GM23338 (cell line): ENCODE measurements at regions not wholly inside any gene's neighbourhood (a gene's known extent, or its start where the extent isn't known, plus 50 kb on each side); places are given as distances from the start of the nearest gene placed in this dataset.
A peak's percentile ranks its signal among the peaks of the same experiment; 100 is the strongest.

Experiments
- ATAC-seq: fragments of 200-7000 bp; cut with Tn5 transposase; 3 replicates; pipeline ENCODE4 v1.9.1; 2020
- DNase-seq: peaks from one replicate; pipeline ENCODE4 v3.0.0-alpha.2; 2015; ENCODE audit warnings: low spot score
- H2AFZ ChIP-seq: fragments of 200-600 bp; sonication (generic); 2 replicates; pipeline ENCODE4 v1.8.0; 2016; ENCODE audit warnings: antibody characterized with exemption, mild to moderate bottlenecking, moderate library complexity
- H3F3A ChIP-seq: fragments of 200-600 bp; sonication (generic); replicated peaks from 2 replicates; pipeline ENCODE4 v1.8.0; 2017; ENCODE audit warnings: antibody characterized with exemption, mixed run types, low read depth
- H3K27ac ChIP-seq: fragments of 200-600 bp; sonication (generic); 2 replicates; pipeline ENCODE4 v1.6.1; 2016; ENCODE audit warnings: low read depth
- H3K27me3 ChIP-seq: fragments of 200-600 bp; sonication (generic); 2 replicates; pipeline ENCODE4 v1.8.0; 2016; ENCODE audit warnings: mild to moderate bottlenecking, mixed run types, moderate library complexity; ENCODE audit not compliant: insufficient read depth
- H3K36me3 ChIP-seq: fragments of 200-600 bp; sonication (generic); 2 replicates; pipeline ENCODE4 v1.8.0; 2016; ENCODE audit warnings: mild to moderate bottlenecking; ENCODE audit not compliant: insufficient read depth
- H3K4me1 ChIP-seq: fragments of 200-600 bp; sonication (generic); 2 replicates; pipeline ENCODE4 v1.8.0; 2016; ENCODE audit warnings: mild to moderate bottlenecking, moderate library complexity; ENCODE audit not compliant: insufficient read depth
- H3K4me2 ChIP-seq: fragments of 200-600 bp; sonication (generic); 2 replicates; pipeline ENCODE4 v1.7.1; 2017; ENCODE audit warnings: mixed run types
- H3K4me3 ChIP-seq: fragments of 200-600 bp; sonication (generic); 2 replicates; pipeline ENCODE4 v1.6.1; 2016; ENCODE audit warnings: mixed run types
- H3K79me2 ChIP-seq: fragments of 200-600 bp; sonication (generic); replicated peaks from 2 replicates; pipeline ENCODE4 v1.8.0; 2017; ENCODE audit warnings: mild to moderate bottlenecking; ENCODE audit not compliant: insufficient read depth
- H3K9me2 ChIP-seq: fragments of 200-600 bp; sonication (generic); 2 replicates; pipeline ENCODE4 v1.8.0; 2017; ENCODE audit not compliant: insufficient read depth
- H4K20me1 ChIP-seq: fragments of 200-600 bp; sonication (generic); replicated peaks from 2 replicates; pipeline ENCODE4 v1.8.0; 2017; ENCODE audit warnings: mild to moderate bottlenecking; ENCODE audit not compliant: insufficient read depth
- H3K27ac Mint-ChIP-seq: 2 replicates; pipeline ENCODE4 v1.8.0; 2020; ENCODE audit warnings: inconsistent platforms, mild to moderate bottlenecking, moderate library complexity, mixed read lengths
- H3K27me3 Mint-ChIP-seq: 3 replicates; pipeline ENCODE4 v1.8.0; 2022; ENCODE audit warnings: low read depth, mild to moderate bottlenecking, moderate library complexity, mixed read lengths, inconsistent platforms; ENCODE audit not compliant: insufficient read depth, poor library complexity
- H3K36me3 Mint-ChIP-seq: 3 replicates; pipeline ENCODE4 v1.8.0; 2021; ENCODE audit warnings: low read depth, mild to moderate bottlenecking, inconsistent platforms, moderate library complexity, mixed read lengths
- H3K4me1 Mint-ChIP-seq: 3 replicates; pipeline ENCODE4 v1.8.0; 2020; ENCODE audit warnings: mild to moderate bottlenecking, inconsistent platforms, mixed read lengths
- H3K4me3 Mint-ChIP-seq: 3 replicates; pipeline ENCODE4 v1.8.0; 2021; ENCODE audit warnings: moderate library complexity, mild to moderate bottlenecking, inconsistent platforms, mixed read lengths
- H3K9me3 Mint-ChIP-seq: 3 replicates; pipeline ENCODE4 v1.8.0; 2020; ENCODE audit warnings: moderate library complexity, mild to moderate bottlenecking, inconsistent platforms, mixed read lengths
- CREB1 ChIP-seq: fragments of 250-450 bp; sonication (Bioruptor Pico); IDR thresholded peaks from 2 replicates; pipeline ENCODE4 v1.5.0; 2020; ENCODE audit warnings: low read depth, mild to moderate bottlenecking, moderate library complexity
- EZH2 ChIP-seq: fragments of 200-600 bp; sonication (generic); IDR thresholded peaks from one replicate; pipeline ENCODE4 v1.8.0; 2017; ENCODE audit warnings: antibody characterized with exemption, mild to moderate bottlenecking, low read depth; ENCODE audit not compliant: unreplicated experiment
- EZH2phosphoT487 ChIP-seq: fragments of 200-600 bp; sonication (generic); IDR thresholded peaks from one replicate; pipeline ENCODE4 v1.8.1; 2018; ENCODE audit warnings: antibody characterized with exemption; ENCODE audit not compliant: unreplicated experiment
- JUNB ChIP-seq: IDR thresholded peaks from one replicate; pipeline ENCODE4 v1.6.1; 2016; ENCODE audit warnings: antibody characterized with exemption; ENCODE audit not compliant: unreplicated experiment
- POLR2AphosphoS5 ChIP-seq: IDR thresholded peaks from 2 replicates; pipeline ENCODE4 v1.6.1; 2016; ENCODE audit warnings: antibody characterized with exemption, low read depth
- STAT1 ChIP-seq: IDR thresholded peaks from one replicate; pipeline ENCODE4 v1.6.1; 2016; ENCODE audit warnings: antibody characterized with exemption; ENCODE audit not compliant: unreplicated experiment
- ZNF114 ChIP-seq: fragments of 250-450 bp; sonication (Bioruptor Pico); IDR thresholded peaks from 2 replicates; pipeline ENCODE4 v1.5.0; 2020; ENCODE audit warnings: mild to moderate bottlenecking, moderate library complexity
- ZNF331 ChIP-seq: fragments of 250-450 bp; sonication (Bioruptor Pico); IDR thresholded peaks from 2 replicates; pipeline ENCODE4 v1.5.0; 2020; ENCODE audit warnings: low read depth, mild to moderate bottlenecking, moderate library complexity
- TF ChIP-seq, protein P1 (sequence below): IDR thresholded peaks from 2 replicates; pipeline ENCODE4 v1.6.1; 2016; ENCODE audit warnings: antibody characterized with exemption
- TF ChIP-seq, protein P2 (sequence below): IDR thresholded peaks from one replicate; pipeline ENCODE4 v1.6.1; 2018; ENCODE audit warnings: antibody characterized with exemption; ENCODE audit not compliant: unreplicated experiment

DNA sequence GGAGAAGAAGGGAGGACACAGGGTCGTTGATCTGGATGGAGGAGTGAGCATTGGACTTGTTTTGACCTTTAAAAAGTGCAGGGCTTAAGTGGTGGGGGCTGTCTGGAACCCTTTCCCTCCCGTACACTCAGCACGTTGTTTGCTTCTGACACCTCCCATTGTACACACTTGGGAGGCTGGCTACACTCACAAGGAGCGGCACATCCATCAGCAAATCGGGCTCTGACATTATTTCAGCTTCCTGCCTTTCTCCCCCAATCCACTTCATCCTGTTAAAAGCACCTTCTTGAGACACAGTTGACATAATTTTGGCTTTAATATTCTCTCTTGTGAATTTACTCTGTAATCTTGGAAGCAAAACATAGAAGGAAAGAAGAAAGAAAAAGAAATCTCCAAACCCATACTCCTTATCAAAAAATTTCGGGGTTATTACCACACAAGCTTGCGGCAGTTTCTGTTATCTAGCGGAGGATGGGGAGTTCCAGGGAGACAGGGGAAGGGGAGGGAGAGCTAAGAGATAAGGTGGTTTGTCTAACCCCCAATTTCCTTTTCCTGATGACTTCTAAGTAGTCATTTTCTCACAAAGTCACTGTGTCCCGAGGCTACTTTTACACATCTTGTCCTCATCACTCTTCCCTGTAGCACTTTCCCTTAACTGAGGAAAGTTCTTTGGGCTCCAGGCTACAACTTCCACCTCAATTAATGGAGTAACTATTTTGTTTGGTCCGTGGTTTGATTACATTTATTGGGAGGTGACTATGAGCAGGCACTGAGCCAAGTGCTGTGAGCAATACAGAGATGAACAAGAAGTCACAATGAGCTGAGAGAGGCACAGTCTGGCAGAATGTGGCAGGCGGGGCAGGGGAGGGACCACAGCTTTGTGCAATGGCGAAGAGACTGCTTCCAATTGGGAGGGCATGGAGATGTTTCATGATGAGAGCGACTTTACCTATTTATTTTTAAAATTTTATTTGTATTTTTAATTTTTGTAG is 240.1 kb upstream of the MEX3C start:
- Mint-ChIP-seq H3K27me3 (no peaks in the 10 kb centered on the region), H3K27ac (no peak overlapping the region), H3K4me1 (peaks cover 3% of the 10 kb centered on the region; the same call in 1 of the 3 replicates), H3K4me3 (no peak overlapping the region), H3K9me3 (no peaks in the 10 kb centered on the region), H3K36me3 (no peaks in the 10 kb centered on the region)
- Histone ChIP-seq H3K9me2 (peaks cover 9% of the 10 kb centered on the region; the same call in 1 of the 2 replicates), H3K27me3 (no peaks in the 10 kb centered on the region), H3K4me2 (no peak overlapping the region), H4K20me1 (no peaks in the 10 kb centered on the region), H3K4me3 (no peak overlapping the region), H3K4me1 (no peaks in the 10 kb centered on the region), H2AFZ (peak overlapping the region; percentile 73), H3K27ac (no peak overlapping the region), H3F3A (no peaks in the 10 kb centered on the region), H3K79me2 (no peaks in the 10 kb centered on the region), H3K36me3 (no peaks in the 10 kb centered on the region)
- TF ChIP-seq, protein P1, sequence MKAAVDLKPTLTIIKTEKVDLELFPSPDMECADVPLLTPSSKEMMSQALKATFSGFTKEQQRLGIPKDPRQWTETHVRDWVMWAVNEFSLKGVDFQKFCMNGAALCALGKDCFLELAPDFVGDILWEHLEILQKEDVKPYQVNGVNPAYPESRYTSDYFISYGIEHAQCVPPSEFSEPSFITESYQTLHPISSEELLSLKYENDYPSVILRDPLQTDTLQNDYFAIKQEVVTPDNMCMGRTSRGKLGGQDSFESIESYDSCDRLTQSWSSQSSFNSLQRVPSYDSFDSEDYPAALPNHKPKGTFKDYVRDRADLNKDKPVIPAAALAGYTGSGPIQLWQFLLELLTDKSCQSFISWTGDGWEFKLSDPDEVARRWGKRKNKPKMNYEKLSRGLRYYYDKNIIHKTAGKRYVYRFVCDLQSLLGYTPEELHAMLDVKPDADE = no peak
- no peak for TF ChIP-seq ZNF114 (CRISPR knock-in tag)
- TF ChIP-seq JUNB = no peak
- TF ChIP-seq, protein P2, sequence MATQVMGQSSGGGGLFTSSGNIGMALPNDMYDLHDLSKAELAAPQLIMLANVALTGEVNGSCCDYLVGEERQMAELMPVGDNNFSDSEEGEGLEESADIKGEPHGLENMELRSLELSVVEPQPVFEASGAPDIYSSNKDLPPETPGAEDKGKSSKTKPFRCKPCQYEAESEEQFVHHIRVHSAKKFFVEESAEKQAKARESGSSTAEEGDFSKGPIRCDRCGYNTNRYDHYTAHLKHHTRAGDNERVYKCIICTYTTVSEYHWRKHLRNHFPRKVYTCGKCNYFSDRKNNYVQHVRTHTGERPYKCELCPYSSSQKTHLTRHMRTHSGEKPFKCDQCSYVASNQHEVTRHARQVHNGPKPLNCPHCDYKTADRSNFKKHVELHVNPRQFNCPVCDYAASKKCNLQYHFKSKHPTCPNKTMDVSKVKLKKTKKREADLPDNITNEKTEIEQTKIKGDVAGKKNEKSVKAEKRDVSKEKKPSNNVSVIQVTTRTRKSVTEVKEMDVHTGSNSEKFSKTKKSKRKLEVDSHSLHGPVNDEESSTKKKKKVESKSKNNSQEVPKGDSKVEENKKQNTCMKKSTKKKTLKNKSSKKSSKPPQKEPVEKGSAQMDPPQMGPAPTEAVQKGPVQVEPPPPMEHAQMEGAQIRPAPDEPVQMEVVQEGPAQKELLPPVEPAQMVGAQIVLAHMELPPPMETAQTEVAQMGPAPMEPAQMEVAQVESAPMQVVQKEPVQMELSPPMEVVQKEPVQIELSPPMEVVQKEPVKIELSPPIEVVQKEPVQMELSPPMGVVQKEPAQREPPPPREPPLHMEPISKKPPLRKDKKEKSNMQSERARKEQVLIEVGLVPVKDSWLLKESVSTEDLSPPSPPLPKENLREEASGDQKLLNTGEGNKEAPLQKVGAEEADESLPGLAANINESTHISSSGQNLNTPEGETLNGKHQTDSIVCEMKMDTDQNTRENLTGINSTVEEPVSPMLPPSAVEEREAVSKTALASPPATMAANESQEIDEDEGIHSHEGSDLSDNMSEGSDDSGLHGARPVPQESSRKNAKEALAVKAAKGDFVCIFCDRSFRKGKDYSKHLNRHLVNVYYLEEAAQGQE = no peak
- TF ChIP-seq EZH2phosphoT487 = no peak
- no peak for TF ChIP-seq ZNF331
- no peak for TF ChIP-seq EZH2
- TF ChIP-seq POLR2AphosphoS5 = no peak
- TF ChIP-seq STAT1 = no peak
- TF ChIP-seq CREB1 = no peak
- DNase-seq (no peak), ATAC-seq (no peak)
